Activated CD4-positive, alpha-beta T cell treated with anti-CD3 and anti-CD28 coated beads for 1 hour (primary cell): ENCODE measurements at regions not wholly inside any gene's neighbourhood (a gene's known extent, or its start where the extent isn't known, plus 50 kb on each side); places are given as distances from the start of the nearest gene placed in this dataset.

Experiments used
- DNase-seq: peaks from one replicate; pipeline ENCODE4 v3.0.0-alpha.2; 2020

GRCh38 chr1:182293119-182293589 lies 98.4 kb downstream of the GLUL start:
- DNase-seq, result no peak

- no peak for DNase-seq
Observed at GRCh38 chr1:182292193-182292741, 99.3 kb downstream of the GLUL start.

DNA sequence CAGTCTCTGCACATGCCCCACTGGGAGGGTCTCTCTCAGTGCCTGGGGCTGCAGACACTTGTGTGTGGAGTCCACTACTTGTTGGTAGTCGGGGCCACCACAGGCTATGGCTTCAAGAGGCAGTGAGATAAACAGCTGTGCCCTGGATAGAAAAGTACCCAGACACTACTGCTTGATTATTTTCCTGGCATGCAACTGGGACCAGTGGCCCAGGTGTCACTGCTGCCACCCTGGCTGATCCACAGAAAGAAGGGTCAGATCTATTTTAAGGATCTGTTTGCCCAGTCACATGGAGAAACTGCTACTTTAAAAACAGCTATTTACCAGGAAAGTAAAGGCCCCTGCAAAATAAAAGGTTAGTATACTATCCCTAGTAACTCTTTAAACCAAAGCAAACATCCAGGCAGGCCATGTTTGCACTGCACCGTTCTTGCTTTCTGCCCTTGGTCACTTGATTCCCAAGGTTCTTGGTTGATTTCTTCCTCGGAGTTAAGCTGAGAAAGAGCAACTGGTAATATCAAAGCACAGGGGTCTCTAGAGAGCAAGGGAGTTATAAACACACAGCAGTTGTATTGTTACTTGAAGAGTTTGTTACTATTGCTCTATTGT lies 99.9 kb downstream of the GLUL start:
- no peak for DNase-seq

DNA sequence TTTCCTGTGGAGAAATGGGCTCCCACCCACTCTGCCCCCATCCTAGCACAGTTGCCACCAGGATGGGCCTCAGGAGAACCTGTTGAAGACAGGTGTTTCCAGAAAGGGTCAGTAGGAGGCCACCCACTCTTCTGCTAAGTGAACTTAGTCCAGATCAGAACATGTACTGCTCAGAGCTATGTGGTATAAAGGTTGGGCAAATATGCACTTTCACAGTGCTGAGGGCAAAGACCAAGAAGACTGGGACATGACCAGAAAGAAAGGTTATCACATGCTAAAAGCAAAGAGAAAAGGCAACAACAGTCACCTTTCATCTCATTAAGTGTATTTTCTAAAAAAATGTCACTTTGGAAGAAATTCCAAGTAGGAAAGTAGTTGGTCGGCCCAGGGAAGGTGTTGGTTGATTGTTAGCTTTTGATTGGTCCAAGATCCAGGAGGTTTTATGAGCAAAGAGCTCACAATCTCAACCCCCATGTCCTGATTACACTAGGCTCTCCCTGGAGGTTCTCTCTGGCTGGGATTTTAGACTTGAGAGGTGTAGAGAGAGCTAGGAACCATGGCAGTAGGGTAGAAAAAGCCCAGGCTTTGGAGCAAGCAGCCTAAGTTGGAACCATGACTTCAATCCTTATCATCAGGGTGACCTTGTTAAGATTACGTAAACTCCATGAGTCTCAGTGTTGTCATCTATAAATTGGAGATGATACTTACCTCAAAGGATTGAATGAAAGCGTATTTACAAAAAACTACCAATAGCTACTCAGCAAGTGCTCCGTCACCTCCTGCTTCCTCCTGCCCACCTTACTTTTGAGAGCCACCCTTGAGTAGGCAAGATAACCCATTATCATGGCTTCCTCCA lies 102.6 kb downstream of the GLUL start:
- no peak for DNase-seq

GRCh38 chr1:182286761-182287160 lies 104.8 kb downstream of the GLUL start:
- no peak for DNase-seq

GRCh38 chr1:182283746-182284544 lies 107.6 kb downstream of the GLUL start:
- DNase-seq, result no peak

DNA sequence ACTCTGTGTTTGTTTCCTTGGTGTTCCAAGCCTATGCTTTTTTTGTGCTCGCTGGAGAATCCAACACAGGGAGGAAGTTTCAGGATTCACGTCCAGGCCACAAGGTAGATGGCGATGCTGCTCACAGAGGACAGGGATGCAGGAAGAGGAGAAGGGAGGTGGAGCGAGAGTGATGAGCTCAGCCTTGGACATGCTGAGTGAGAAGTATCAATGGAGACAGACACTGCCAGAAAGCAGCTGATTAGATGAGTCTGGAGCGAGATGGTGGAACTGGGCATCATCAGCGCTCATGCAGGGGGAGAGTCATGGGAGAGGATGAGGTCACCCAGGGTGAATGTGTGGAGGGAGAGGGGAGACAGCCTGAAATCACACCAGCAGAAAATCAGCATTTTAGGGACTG lies 110.0 kb downstream of the GLUL start:
- DNase-seq, result no peak

DNA sequence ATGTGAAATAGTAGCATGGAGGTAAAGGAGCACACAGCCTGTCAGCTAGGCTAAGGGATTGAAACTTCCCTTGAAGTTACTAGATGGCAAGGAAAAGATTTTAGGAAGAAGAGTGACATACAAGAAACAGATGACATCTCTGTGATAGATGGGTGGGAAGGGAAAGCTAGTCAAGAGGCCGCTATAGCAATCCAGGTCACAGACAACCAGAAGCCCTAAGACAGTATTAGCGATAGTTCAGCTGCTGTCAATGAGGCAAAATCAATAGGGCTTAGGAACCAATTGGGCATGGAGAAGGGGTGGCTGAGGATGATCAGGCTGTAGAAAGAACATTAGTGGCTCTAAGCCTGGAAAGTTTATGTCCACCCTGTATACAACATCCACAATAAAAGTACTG lies 111.1 kb downstream of the GLUL start:
- DNase-seq, result no peak

- DNase-seq, result no peak
Observed at GRCh38 chr1:182279724-182280503, 111.7 kb downstream of the GLUL start.

DNA sequence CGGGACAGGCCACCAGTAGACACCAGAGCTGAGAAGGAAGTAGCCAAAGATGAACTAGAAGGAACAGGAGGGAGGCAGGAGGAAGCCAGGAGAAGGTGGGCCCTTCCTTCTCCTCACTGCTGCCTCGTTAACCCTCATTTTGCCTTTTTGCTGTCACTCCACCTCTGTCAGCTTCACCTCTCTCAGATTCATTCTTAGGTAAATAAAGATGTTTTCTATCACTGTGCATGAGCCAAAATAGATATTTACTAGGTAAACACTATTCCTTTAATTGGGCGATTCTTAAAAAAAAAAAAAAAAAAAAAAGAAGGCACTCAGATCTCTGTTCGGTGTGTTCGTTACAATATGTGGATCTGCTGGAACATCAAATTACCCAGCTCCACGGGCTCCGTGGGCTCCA lies 112.3 kb downstream of the GLUL start:
- DNase-seq, result no peak

GRCh38 chr1:182278144-182279054 lies 113.2 kb downstream of the GLUL start:
- no peak for DNase-seq

- DNase-seq, result no peak
Observed at GRCh38 chr1:182275271-182275670, 116.3 kb downstream of the GLUL start.

GRCh38 chr1:182274618-182275017 lies 117.0 kb downstream of the GLUL start:
- DNase-seq, result no peak

- no peak for DNase-seq
Observed at GRCh38 chr1:182270731-182271130, 120.9 kb downstream of the GLUL start.

- DNase-seq, result no peak
Observed at GRCh38 chr1:182269097-182269496, 122.5 kb downstream of the GLUL start.

- DNase-seq, result no peak
Observed at GRCh38 chr1:182268669-182269068, 122.9 kb downstream of the GLUL start.

- no peak for DNase-seq
Observed at GRCh38 chr1:182264185-182264584, 127.4 kb downstream of the GLUL start.

DNA sequence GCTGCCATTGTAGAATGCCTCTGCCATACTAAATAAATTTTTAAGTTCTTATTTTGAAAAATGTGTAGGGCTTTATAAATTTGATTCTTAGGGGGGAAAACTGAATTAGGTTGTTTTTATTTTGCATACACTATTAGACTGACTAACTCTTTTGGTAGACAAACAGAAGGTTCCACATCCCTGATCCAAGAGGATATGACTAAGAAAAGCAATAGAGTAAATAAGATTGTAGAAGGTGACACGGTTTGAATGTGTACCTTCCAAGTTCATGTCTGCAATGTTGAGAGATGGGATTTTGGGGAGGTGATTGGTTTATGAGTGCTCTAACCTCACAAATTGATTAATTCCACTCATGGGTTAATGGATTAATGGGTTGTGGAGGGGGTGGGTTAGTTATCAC lies 127.9 kb downstream of the GLUL start:
- no peak for DNase-seq

- no peak for DNase-seq
Observed at GRCh38 chr1:182262425-182262824, 129.2 kb downstream of the GLUL start.

DNA sequence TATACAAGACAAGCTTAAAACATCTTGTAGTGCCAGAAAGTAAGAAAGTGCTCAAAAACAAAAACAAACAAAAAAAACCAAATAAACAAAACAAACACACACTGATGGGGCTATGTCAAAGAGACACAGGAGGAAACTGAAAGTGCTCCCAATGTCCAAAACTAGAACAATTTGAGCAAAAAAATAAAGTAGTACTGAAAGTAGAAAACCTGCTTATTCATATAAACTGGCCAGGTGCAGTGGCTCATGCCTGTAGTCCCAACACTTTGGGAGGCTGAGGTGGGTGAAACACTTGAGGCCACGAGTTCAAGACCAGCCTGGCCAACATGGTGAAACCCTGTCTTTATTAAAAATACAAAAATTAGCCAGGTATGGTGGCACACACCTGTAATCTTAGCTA lies 129.9 kb downstream of the GLUL start:
- no peak for DNase-seq

GRCh38 chr1:182260516-182260915 lies 131.1 kb downstream of the GLUL start:
- no peak for DNase-seq
